ENCODE measurements at regions not wholly inside any gene's neighbourhood (a gene's known extent, or its start where the extent isn't known, plus 50 kb on each side); places are given as distances from the start of the nearest gene placed in this dataset.

DNA sequence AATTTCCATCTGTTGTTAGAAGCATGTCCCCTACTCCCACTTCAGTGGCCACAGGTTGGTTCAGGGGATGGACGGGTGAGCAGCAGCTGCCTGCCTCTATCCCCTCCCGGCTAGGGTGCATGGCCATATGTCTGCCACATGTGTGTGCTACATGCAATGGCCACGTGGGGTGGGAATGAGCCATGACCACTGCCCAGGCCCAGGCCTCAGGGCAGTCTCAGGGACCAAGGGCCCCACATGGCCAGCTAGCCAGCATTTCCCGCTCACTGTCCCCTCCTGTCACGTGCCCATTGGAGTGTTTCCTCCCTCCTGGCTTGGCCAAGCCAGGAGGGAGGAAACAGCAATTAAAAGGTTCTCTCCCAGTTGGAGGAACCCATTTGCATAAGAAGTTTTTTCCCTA lies 117.1 kb downstream of the KCNS3 start:
- Histone ChIP-seq H4K20me1 (ENCODE audit: control insufficient read depth, extremely low read depth, insufficient read depth, low read length) (no peaks in the 10 kb centered on the region), H3K4me2 (ENCODE audit: control insufficient read depth, extremely low read depth, insufficient read depth, low read depth, low read length) (no peak overlapping the region), H3K4me3 (ENCODE audit: control insufficient read depth in 2 of 3, extremely low read depth in 1 of 3, insufficient read depth in 2 of 3, low read depth in 1 of 3, low read length in 3 of 3) (no peak overlapping the region), H3K9ac (ENCODE audit: control insufficient read depth, extremely low read depth, insufficient read depth, low read length) (no peak overlapping the region), H3K9me1 (ENCODE audit: control insufficient read depth, extremely low read depth, insufficient read depth, low read length) (no peaks in the 10 kb centered on the region), H2AFZ (ENCODE audit: control insufficient read depth, low read length) (no peak overlapping the region), H3K27me3 (ENCODE audit: control insufficient read depth, extremely low read depth, insufficient read depth, low read length) (no peaks in the 10 kb centered on the region), H3K9me3 (ENCODE audit: control insufficient read depth, low read depth, low read length) (no peaks in the 10 kb centered on the region), H3K4me1 (ENCODE audit: control insufficient read depth, extremely low read depth, insufficient read depth, low read length) (no peaks in the 10 kb centered on the region), H3K27ac (ENCODE audit: control insufficient read depth, insufficient read depth, low read length) (no peak overlapping the region), H3K79me2 (ENCODE audit: control insufficient read depth, insufficient read depth, low read length) (no peaks in the 10 kb centered on the region), H3K36me3 (ENCODE audit: control insufficient read depth in 2 of 2, extremely low read depth in 1 of 2, insufficient read depth in 2 of 2, low read length in 2 of 2) (no peaks in the 10 kb centered on the region)
- dilution Hi-C loops (cut with MboI; ENCODE audit: extremely low pct_ligation_motif_present, low sequenced_read_pairs): no loop called here
- DNase-seq (ENCODE audit: low read depth, low spot score): no peak
- TF ChIP-seq EZH2 (IDR thresholded peaks at IDR 0.05; ENCODE audit: low read length): no peak
- TF ChIP-seq, protein P1, sequence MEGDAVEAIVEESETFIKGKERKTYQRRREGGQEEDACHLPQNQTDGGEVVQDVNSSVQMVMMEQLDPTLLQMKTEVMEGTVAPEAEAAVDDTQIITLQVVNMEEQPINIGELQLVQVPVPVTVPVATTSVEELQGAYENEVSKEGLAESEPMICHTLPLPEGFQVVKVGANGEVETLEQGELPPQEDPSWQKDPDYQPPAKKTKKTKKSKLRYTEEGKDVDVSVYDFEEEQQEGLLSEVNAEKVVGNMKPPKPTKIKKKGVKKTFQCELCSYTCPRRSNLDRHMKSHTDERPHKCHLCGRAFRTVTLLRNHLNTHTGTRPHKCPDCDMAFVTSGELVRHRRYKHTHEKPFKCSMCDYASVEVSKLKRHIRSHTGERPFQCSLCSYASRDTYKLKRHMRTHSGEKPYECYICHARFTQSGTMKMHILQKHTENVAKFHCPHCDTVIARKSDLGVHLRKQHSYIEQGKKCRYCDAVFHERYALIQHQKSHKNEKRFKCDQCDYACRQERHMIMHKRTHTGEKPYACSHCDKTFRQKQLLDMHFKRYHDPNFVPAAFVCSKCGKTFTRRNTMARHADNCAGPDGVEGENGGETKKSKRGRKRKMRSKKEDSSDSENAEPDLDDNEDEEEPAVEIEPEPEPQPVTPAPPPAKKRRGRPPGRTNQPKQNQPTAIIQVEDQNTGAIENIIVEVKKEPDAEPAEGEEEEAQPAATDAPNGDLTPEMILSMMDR (optimal IDR thresholded peaks at IDR 0.05 in 1 of 3, IDR thresholded peaks at IDR 0.05 in 1 of 3, conservative IDR thresholded peaks at IDR 0.05 in 1 of 3; ENCODE audit: extremely low read depth in 1 of 3, insufficient read depth in 2 of 3, low read length in 3 of 3): no peak
- no peak for FAIRE-seq

Small RNA genes lying in the stretch of these regions (small RNA-seq; reads per million reads assigned to genes)
- 0 reads per million in 3 experiments for gene RF00561 (ENCODE audit: insufficient read length in 3 of 3, low read depth in 3 of 3, low replicate concordance in 1 of 3)

All from keratinocyte (primary cell).